ENCODE measurements at regions not wholly inside any gene's neighbourhood (a gene's known extent, or its start where the extent isn't known, plus 50 kb on each side); places are given as distances from the start of the nearest gene placed in this dataset.

- Histone ChIP-seq H3K4me3 (ENCODE audit: extremely low read depth in 1 of 4, insufficient read depth in 2 of 4, low read depth in 3 of 4, low read length in 4 of 4) (no peak overlapping the region), H4K91ac (replicated peaks; ENCODE audit: insufficient read length, low read length) (no peak overlapping the region), H3K79me1 (ENCODE audit: low read depth, low read length) (no peaks in the 10 kb centered on the region), H4K20me1 (replicated peaks in 1 of 2; ENCODE audit: control insufficient read depth in 1 of 2, insufficient read depth in 2 of 2, low read length in 2 of 2) (no peaks in the 10 kb centered on the region), H2AK5ac (ENCODE audit: low read depth, low read length) (no peak overlapping the region), H3K27me3 (replicated peaks in 1 of 4; ENCODE audit: control insufficient read depth in 3 of 4, extremely low read depth in 1 of 4, insufficient read depth in 3 of 4, low read length in 3 of 4) (no peaks in the 10 kb centered on the region), H2BK15ac (ENCODE audit: low read length) (no peak overlapping the region), H3K23ac (ENCODE audit: insufficient read length) (no peak overlapping the region), H4K8ac (ENCODE audit: extremely low read depth, insufficient read depth, low read length) (no peak overlapping the region), H3K18ac (ENCODE audit: extremely low read depth, low read length) (no peak overlapping the region), H3K9me3 (ENCODE audit: insufficient read depth in 2 of 2, low read depth in 1 of 2, low read length in 1 of 2) (no peaks in the 10 kb centered on the region), H2BK20ac (ENCODE audit: low read length) (no peak overlapping the region), H3K9ac (replicated peaks in 1 of 4; ENCODE audit: extremely low read depth in 1 of 4, low read depth in 3 of 4, low read length in 3 of 4) (no peak overlapping the region), H2BK5ac (ENCODE audit: low read depth, low read length) (no peak overlapping the region), H3K36me3 (ENCODE audit: control insufficient read depth in 2 of 4, insufficient read depth in 4 of 4, low read length in 3 of 4) (no peaks in the 10 kb centered on the region), H3K23me2 (ENCODE audit: low read depth, low read length) (no peaks in the 10 kb centered on the region), H3K14ac (ENCODE audit: insufficient read length) (no peak overlapping the region), H3K56ac (replicated peaks; ENCODE audit: insufficient read length, low read depth, low read length) (no peak overlapping the region), H2BK12ac (ENCODE audit: low read depth, low read length) (no peak overlapping the region), H3K79me2 (ENCODE audit: control insufficient read depth in 1 of 2, insufficient read depth in 2 of 2, low read length in 2 of 2) (no peaks in the 10 kb centered on the region), H3K4ac (replicated peaks; ENCODE audit: insufficient read length, low read depth, low read length) (no peak overlapping the region), H3K27ac (ENCODE audit: low read depth, low read length) (no peak overlapping the region), H3K4me1 (replicated peaks in 1 of 4; ENCODE audit: control insufficient read depth in 3 of 4, insufficient read depth in 4 of 4, low read length in 3 of 4) (no peaks in the 10 kb centered on the region; a peak in 1 of 7 replicates), H2AFZ (ENCODE audit: low read length) (no peak overlapping the region), H2BK120ac (replicated peaks; ENCODE audit: low read depth, low read length) (no peak overlapping the region), H3K4me2 (ENCODE audit: insufficient read depth in 1 of 2, low read depth in 2 of 2, low read length in 2 of 2) (no peak overlapping the region), H4K5ac (ENCODE audit: insufficient read length, low read depth, low read length) (no peak overlapping the region)
- TF ChIP-seq BRCA1 (IDR thresholded peaks at IDR 0.05; ENCODE audit: low read depth, low read length) = no peak
- no peak for TF ChIP-seq ZNF274 (IDR thresholded peaks at IDR 0.05; ENCODE audit: borderline replicate concordance, extremely low read depth, low read length)
- TF ChIP-seq HDAC2 (IDR thresholded peaks at IDR 0.05; ENCODE audit: borderline replicate concordance in 1 of 2, low read depth in 2 of 2, low read length in 2 of 2) = no peak
- no peak for TF ChIP-seq RFX5 (IDR thresholded peaks at IDR 0.05; ENCODE audit: borderline replicate concordance, low read depth, low read length)
- TF ChIP-seq SIN3A (conservative IDR thresholded peaks at IDR 0.05 in 1 of 2, IDR thresholded peaks at IDR 0.05 in 1 of 2; ENCODE audit: low read depth in 1 of 2, low read length in 2 of 2) = no peak
- no peak for FAIRE-seq
- POLR2A ChIA-PET (ENCODE audit: partially characterized antibody) = no interaction called here
- CTCF ChIA-PET (ENCODE audit: partially characterized antibody) = interaction anchor here (1.2 to 1.4 kb wide), 3 partner anchors 10 to 61 kb away, joined by 3 to 4 read pairs (median 4); no protein-coding TSS in a partner anchor
- 85% methylated on average over 3 of the region's 3 CpGs; no CpG with 5 or more reads in 1 of the 2 experiments for WGBS, 2 experiments (ENCODE audit: extremely low coverage in 1 of 2, insufficient coverage in 1 of 2, insufficient read length in 1 of 2, insufficient replicate concordance in 2 of 2, low coverage in 1 of 2, low lambda C conversion rate in 2 of 2, missing lambda C conversion rate in 1 of 2)
- no peak for DNase-seq (ENCODE audit: low read depth in 1 of 2, low spot score in 2 of 2)
Observed at GRCh38 chr7:122225874-122226273, 78.7 kb downstream of the FEZF1 start.
